ENCODE measurements at regions not wholly inside any gene's neighbourhood (a gene's known extent, or its start where the extent isn't known, plus 50 kb on each side); places are given as distances from the start of the nearest gene placed in this dataset.

DNA sequence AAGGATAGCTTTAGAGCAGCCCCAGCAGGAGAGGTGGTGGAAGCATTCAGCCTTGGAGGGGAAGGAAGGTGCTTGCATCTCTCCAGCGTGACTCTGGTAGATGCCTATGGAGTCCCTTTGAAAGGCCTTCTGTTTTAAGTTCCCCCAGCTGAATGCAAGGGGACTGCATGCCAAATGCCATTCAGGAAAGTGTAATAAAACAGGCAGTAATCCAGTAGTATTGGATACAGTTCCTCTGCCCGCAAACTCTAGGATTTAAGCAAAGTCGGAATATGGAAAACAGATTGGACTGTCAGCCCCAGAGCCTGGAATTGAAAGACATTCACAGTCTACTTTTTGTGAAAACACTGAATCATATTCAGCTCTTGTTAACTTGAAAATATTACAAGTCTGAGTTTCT lies 125.2 kb upstream of the GAREM1 start:
- Histone ChIP-seq H3K36me3 (ENCODE audit: insufficient read depth, low read length) (no peaks in the 10 kb centered on the region), H4K20me1 (ENCODE audit: insufficient read depth, low read length) (no peaks in the 10 kb centered on the region), H3K4me1 (ENCODE audit: insufficient read depth, low read length) (no peaks in the 10 kb centered on the region), H3K27me3 (ENCODE audit: insufficient read depth, low read length) (no peaks in the 10 kb centered on the region), H3K27ac (ENCODE audit: low read depth, low read length) (no peak overlapping the region), H3K79me2 (ENCODE audit: insufficient read depth, low read length) (no peaks in the 10 kb centered on the region), H3K9ac (ENCODE audit: low read length) (no peak overlapping the region), H3K9me3 (ENCODE audit: insufficient read depth, low read depth, low read length) (no peaks in the 10 kb centered on the region), H2AFZ (ENCODE audit: low read depth, low read length) (no peak overlapping the region), H3K4me3 (ENCODE audit: insufficient read depth, low read depth, low read length) (no peak overlapping the region), H3K4me2 (ENCODE audit: low read length) (no peak overlapping the region)
- no peak for DNase-seq (ENCODE audit: low read depth)
- H3K4me3 Mint-ChIP-seq (ENCODE audit: unreplicated experiment) = no peak overlapping the region
- H3K9me3 Mint-ChIP-seq (ENCODE audit: unreplicated experiment) = no peaks in the 10 kb centered on the region
- TF ChIP-seq EZH2 (IDR thresholded peaks at IDR 0.05; ENCODE audit: insufficient read depth, low read length) = no peak
- TF ChIP-seq, protein P1, sequence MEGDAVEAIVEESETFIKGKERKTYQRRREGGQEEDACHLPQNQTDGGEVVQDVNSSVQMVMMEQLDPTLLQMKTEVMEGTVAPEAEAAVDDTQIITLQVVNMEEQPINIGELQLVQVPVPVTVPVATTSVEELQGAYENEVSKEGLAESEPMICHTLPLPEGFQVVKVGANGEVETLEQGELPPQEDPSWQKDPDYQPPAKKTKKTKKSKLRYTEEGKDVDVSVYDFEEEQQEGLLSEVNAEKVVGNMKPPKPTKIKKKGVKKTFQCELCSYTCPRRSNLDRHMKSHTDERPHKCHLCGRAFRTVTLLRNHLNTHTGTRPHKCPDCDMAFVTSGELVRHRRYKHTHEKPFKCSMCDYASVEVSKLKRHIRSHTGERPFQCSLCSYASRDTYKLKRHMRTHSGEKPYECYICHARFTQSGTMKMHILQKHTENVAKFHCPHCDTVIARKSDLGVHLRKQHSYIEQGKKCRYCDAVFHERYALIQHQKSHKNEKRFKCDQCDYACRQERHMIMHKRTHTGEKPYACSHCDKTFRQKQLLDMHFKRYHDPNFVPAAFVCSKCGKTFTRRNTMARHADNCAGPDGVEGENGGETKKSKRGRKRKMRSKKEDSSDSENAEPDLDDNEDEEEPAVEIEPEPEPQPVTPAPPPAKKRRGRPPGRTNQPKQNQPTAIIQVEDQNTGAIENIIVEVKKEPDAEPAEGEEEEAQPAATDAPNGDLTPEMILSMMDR (IDR thresholded peaks at IDR 0.05; ENCODE audit: insufficient read depth, low read depth, low read length) = no peak
- H3K36me3 Mint-ChIP-seq (ENCODE audit: low read depth, unreplicated experiment) = no peaks in the 10 kb centered on the region
- no peak overlapping the region for H3K27ac Mint-ChIP-seq (ENCODE audit: unreplicated experiment)
- FAIRE-seq = no peak
- H3K27me3 Mint-ChIP-seq (ENCODE audit: low read depth, unreplicated experiment) = no peaks in the 10 kb centered on the region
- H3K4me1 Mint-ChIP-seq (ENCODE audit: low read depth, unreplicated experiment) = no peaks in the 10 kb centered on the region

DNA sequence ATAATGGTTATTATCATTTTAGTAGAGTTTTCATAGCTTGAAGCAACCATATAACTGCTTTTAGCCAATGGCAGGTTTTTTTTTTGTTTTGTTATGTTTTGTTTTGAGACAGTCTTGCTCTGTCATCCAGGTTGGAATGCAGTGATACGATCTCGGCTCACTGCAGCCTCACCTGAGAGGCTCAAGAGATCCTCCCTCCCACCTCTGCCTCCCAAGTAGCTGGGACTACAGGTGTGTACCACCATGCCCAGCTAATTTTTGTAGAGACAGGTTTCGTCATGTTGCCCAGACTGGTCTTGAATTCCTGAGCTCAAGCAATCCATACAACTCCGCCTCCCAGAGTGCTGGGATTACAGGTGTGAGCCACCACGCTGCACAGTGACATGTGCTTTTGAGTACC lies 117.5 kb upstream of the GAREM1 start:
- Histone ChIP-seq H2AFZ (ENCODE audit: low read depth, low read length) (no peak overlapping the region), H3K79me2 (ENCODE audit: insufficient read depth, low read length) (no peaks in the 10 kb centered on the region), H3K9ac (ENCODE audit: low read length) (no peak overlapping the region), H3K4me2 (ENCODE audit: low read length) (no peak overlapping the region), H3K27me3 (ENCODE audit: insufficient read depth, low read length) (no peaks in the 10 kb centered on the region), H3K36me3 (ENCODE audit: insufficient read depth, low read length) (no peaks in the 10 kb centered on the region), H3K4me3 (ENCODE audit: insufficient read depth, low read depth, low read length) (no peak overlapping the region), H3K27ac (ENCODE audit: low read depth, low read length) (no peak overlapping the region), H4K20me1 (ENCODE audit: insufficient read depth, low read length) (no peaks in the 10 kb centered on the region), H3K9me3 (ENCODE audit: insufficient read depth, low read depth, low read length) (no peaks in the 10 kb centered on the region), H3K4me1 (ENCODE audit: insufficient read depth, low read length) (no peaks in the 10 kb centered on the region)
- no peaks in the 10 kb centered on the region for H3K4me1 Mint-ChIP-seq (ENCODE audit: low read depth, unreplicated experiment)
- H3K4me3 Mint-ChIP-seq (ENCODE audit: unreplicated experiment) = no peak overlapping the region
- DNase-seq (ENCODE audit: low read depth) (no peak), FAIRE-seq (no peak)
- no peak overlapping the region for H3K27ac Mint-ChIP-seq (ENCODE audit: unreplicated experiment)
- TF ChIP-seq EZH2 (IDR thresholded peaks at IDR 0.05; ENCODE audit: insufficient read depth, low read length) = no peak
- TF ChIP-seq, protein P1 (IDR thresholded peaks at IDR 0.05; ENCODE audit: insufficient read depth, low read depth, low read length) = no peak
- H3K36me3 Mint-ChIP-seq (ENCODE audit: low read depth, unreplicated experiment) = no peaks in the 10 kb centered on the region
- H3K9me3 Mint-ChIP-seq (ENCODE audit: unreplicated experiment) = peaks cover 4% of the 10 kb centered on the region
- H3K27me3 Mint-ChIP-seq (ENCODE audit: low read depth, unreplicated experiment) = peaks cover 4% of the 10 kb centered on the region

DNA sequence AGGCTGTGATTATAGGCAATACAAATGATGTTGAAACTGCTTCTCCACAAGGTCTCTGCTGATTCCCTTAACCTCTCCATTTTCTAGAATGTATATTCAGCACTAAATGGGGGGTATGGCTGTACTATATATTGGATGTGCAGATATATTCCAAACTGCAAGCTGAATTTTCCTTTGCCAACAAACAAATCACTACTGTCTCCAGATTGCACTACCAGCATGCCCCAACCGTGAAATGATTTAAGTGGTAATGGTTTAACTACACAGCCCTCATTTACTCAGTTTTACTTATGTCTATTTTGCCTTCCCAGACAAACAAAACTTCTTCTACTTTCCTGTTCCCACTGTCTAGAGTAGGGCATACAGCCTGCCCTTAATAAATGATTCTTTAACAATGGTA lies 112.7 kb upstream of the GAREM1 start:
- FAIRE-seq (no peak), DNase-seq (ENCODE audit: low read depth) (no peak)
- Mint-ChIP-seq H3K27me3 (ENCODE audit: low read depth, unreplicated experiment) (peaks cover 4% of the 10 kb centered on the region), H3K4me3 (ENCODE audit: unreplicated experiment) (no peak overlapping the region), H3K4me1 (ENCODE audit: low read depth, unreplicated experiment) (no peaks in the 10 kb centered on the region), H3K27ac (ENCODE audit: unreplicated experiment) (no peak overlapping the region), H3K36me3 (ENCODE audit: low read depth, unreplicated experiment) (no peaks in the 10 kb centered on the region), H3K9me3 (ENCODE audit: unreplicated experiment) (peaks cover 7% of the 10 kb centered on the region)
- H3K9ac ChIP-seq (ENCODE audit: low read length) = no peak overlapping the region
- no peaks in the 10 kb centered on the region for H4K20me1 ChIP-seq (ENCODE audit: insufficient read depth, low read length)
- H3K4me3 ChIP-seq (ENCODE audit: insufficient read depth, low read depth, low read length) = no peak overlapping the region
- H3K36me3 ChIP-seq (ENCODE audit: insufficient read depth, low read length) = no peaks in the 10 kb centered on the region
- H3K79me2 ChIP-seq (ENCODE audit: insufficient read depth, low read length) = no peaks in the 10 kb centered on the region
- H3K4me2 ChIP-seq (ENCODE audit: low read length) = no peak overlapping the region
- H3K4me1 ChIP-seq (ENCODE audit: insufficient read depth, low read length) = no peaks in the 10 kb centered on the region
- no peaks in the 10 kb centered on the region for H3K27me3 ChIP-seq (ENCODE audit: insufficient read depth, low read length)
- no peaks in the 10 kb centered on the region for H3K9me3 ChIP-seq (ENCODE audit: insufficient read depth, low read depth, low read length)
- TF ChIP-seq EZH2 (IDR thresholded peaks at IDR 0.05; ENCODE audit: insufficient read depth, low read length) = no peak
- TF ChIP-seq, protein P1 (IDR thresholded peaks at IDR 0.05; ENCODE audit: insufficient read depth, low read depth, low read length) = no peak
- no peak overlapping the region for H3K27ac ChIP-seq (ENCODE audit: low read depth, low read length)
- no peak overlapping the region for H2AFZ ChIP-seq (ENCODE audit: low read depth, low read length)

Measured in astrocyte (in vitro differentiated cells and primary cell).